Neuronal stem cell (in vitro differentiated cells): ENCODE measurements at regions not wholly inside any gene's neighbourhood (a gene's known extent, or its start where the extent isn't known, plus 50 kb on each side); places are given as distances from the start of the nearest gene placed in this dataset.
A peak's percentile ranks its signal among the peaks of the same experiment; 100 is the strongest.

Experiments used
- DNase-seq: peaks from one replicate; pipeline ENCODE4 v3.0.0-alpha.2; 2013; ENCODE audit warnings: low spot score
- H2AFZ ChIP-seq: one replicate; pipeline ENCODE4 v1.6.1; 2013; ENCODE audit warnings: mild to moderate bottlenecking, low read length, inconsistent platforms
- H2AK5ac ChIP-seq: 2 replicates; pipeline ENCODE4 v1.6.1; 2013; ENCODE audit warnings: low read depth, mild to moderate bottlenecking, inconsistent platforms, low read length, moderate library complexity, mixed read lengths
- H2BK120ac ChIP-seq: 2 replicates; pipeline ENCODE4 v1.6.1; 2013; ENCODE audit warnings: low read depth, mild to moderate bottlenecking, inconsistent platforms, low read length, moderate library complexity, mixed read lengths
- H2BK12ac ChIP-seq: one replicate; pipeline ENCODE4 v1.6.1; 2013; ENCODE audit warnings: low read length, inconsistent platforms
- H2BK15ac ChIP-seq: 2 replicates; pipeline ENCODE4 v1.6.1; 2013; ENCODE audit warnings: mild to moderate bottlenecking, low read length, inconsistent platforms, mixed read lengths
- H2BK5ac ChIP-seq: one replicate; pipeline ENCODE4 v1.6.1; 2013; ENCODE audit warnings: inconsistent platforms, mild to moderate bottlenecking, low read length, moderate library complexity
- H3K14ac ChIP-seq: one replicate; pipeline ENCODE4 v1.6.1; 2013; ENCODE audit warnings: low read length, inconsistent platforms
- H3K18ac ChIP-seq: 2 replicates; pipeline ENCODE4 v1.6.1; 2013; ENCODE audit warnings: low read length, inconsistent platforms
- H3K23ac ChIP-seq: 2 replicates; pipeline ENCODE4 v1.6.1; 2013; ENCODE audit warnings: low read depth, mild to moderate bottlenecking, mixed read lengths, low read length, inconsistent platforms; ENCODE audit not compliant: poor library complexity
- H3K27ac ChIP-seq: replicated peaks from 3 replicates; pipeline ENCODE4 v1.5.1; 2013; ENCODE audit warnings: low read length, inconsistent platforms
- H3K27me3 ChIP-seq, 3 experiments: 2 replicates each; pipeline ENCODE4 v1.6.1; 2013; ENCODE audit warnings: low read length in 3 of 3, mild to moderate bottlenecking in 2 of 3, inconsistent platforms in 1 of 3, low read depth in 1 of 3, mixed read lengths in 1 of 3, moderate library complexity in 1 of 3; ENCODE audit not compliant: control insufficient read depth in 3 of 3, insufficient read depth in 3 of 3
- H3K36me3 ChIP-seq, 2 donors: replicated peaks in 1 of 2; 2 replicates each; pipeline ENCODE4 v1.6.1; 2013; ENCODE audit warnings: low read length in 2 of 2; ENCODE audit not compliant: control insufficient read depth in 2 of 2, insufficient read depth in 2 of 2
- H3K4ac ChIP-seq: 2 replicates; pipeline ENCODE4 v1.6.1; 2013; ENCODE audit warnings: inconsistent platforms, mild to moderate bottlenecking, low read length, moderate library complexity
- H3K4me1 ChIP-seq, 2 donors: 1 replicate in 1 of 2; 2 replicates in 1 of 2; pipeline ENCODE4 v1.6.1; 2013; ENCODE audit warnings: low read length in 2 of 2, low read depth in 1 of 2; ENCODE audit not compliant: control insufficient read depth in 2 of 2, insufficient read depth in 1 of 2
- H3K4me2 ChIP-seq: one replicate; pipeline ENCODE4 v1.6.1; 2013; ENCODE audit warnings: mild to moderate bottlenecking, low read length, inconsistent platforms; ENCODE audit not compliant: insufficient read depth, poor library complexity, severe bottlenecking
- H3K4me3 ChIP-seq, 2 donors: 2 replicates each; pipeline ENCODE4 v1.5.1; 2013; ENCODE audit warnings: low read length in 2 of 2, mild to moderate bottlenecking in 2 of 2, inconsistent platforms in 1 of 2, moderate library complexity in 1 of 2
- H3K79me1 ChIP-seq: one replicate; pipeline ENCODE4 v1.6.1; 2013; ENCODE audit warnings: low read depth, mild to moderate bottlenecking, inconsistent platforms, low read length, moderate library complexity
- H3K9ac ChIP-seq: one replicate; pipeline ENCODE4 v1.6.1; 2013; ENCODE audit warnings: mild to moderate bottlenecking, low read depth, low read length, inconsistent platforms; ENCODE audit not compliant: poor library complexity
- H3K9me3 ChIP-seq, 2 donors: replicated peaks in 1 of 2; 2 replicates each; pipeline versions ENCODE3 to v1.6.1; 2013; ENCODE audit warnings: low read length in 2 of 2, mild to moderate bottlenecking in 2 of 2, inconsistent platforms in 1 of 2, low read depth in 1 of 2, mixed read lengths in 1 of 2, moderate library complexity in 1 of 2; ENCODE audit not compliant: control insufficient read depth in 2 of 2, insufficient read depth in 1 of 2
- H4K8ac ChIP-seq: one replicate; pipeline ENCODE4 v1.6.1; 2013; ENCODE audit warnings: low read depth, mild to moderate bottlenecking, inconsistent platforms, low read length, moderate library complexity
- H4K91ac ChIP-seq: one replicate; pipeline ENCODE4 v1.6.1; 2013; ENCODE audit warnings: low read length, low read depth, mild to moderate bottlenecking, inconsistent platforms; ENCODE audit not compliant: poor library complexity
- WGBS, 2 donors: extraction: QIAGEN DNeasy Blood & Tissue Kit; methylation state at CpG; one replicate each; pipeline ENCODE4 v1.1.7; 2013; ENCODE audit warnings: missing lambda C conversion rate in 2 of 2, mixed read lengths in 1 of 2; ENCODE audit not compliant: insufficient read length in 2 of 2, insufficient replicate concordance in 1 of 2; ENCODE audit errors: extremely low coverage in 2 of 2; 5-methylcytosine and 5-hydroxymethylcytosine counted together

DNA sequence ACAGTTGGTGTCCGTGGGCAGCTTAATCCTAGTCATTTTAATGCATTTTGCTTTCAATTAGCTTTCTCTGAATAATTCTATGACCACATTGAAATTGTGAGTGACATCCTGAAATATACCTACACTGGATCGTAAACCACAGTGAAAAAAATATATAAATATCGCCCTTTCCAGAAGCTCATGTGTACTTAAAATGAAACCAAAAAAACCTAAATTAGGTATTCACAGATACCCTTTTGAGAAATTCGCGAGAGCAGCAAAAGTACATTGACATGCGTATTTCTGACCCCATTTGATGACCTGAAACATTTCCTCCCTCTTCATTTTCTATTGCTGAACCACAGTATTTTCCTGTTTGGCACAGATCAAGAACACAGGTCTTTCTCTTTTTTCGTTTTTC, 253.8 kb downstream of the LTN1 start:
- Histone ChIP-seq H3K18ac (no peak overlapping the region), H3K36me3 (no peaks in the 10 kb centered on the region), H3K4ac (no peak overlapping the region), H3K9me3 (no peaks in the 10 kb centered on the region), H3K14ac (no peak overlapping the region), H3K9ac (no peak overlapping the region), H4K91ac (no peak overlapping the region), H3K27ac (no peak overlapping the region), H3K4me1 (peaks cover 0 to 5% of the 10 kb centered on the region in 2 donors), H3K4me3 (no peak overlapping the region), H3K4me2 (no peak overlapping the region), H2BK5ac (no peak overlapping the region), H2BK12ac (no peak overlapping the region), H3K27me3 (no peaks in the 10 kb centered on the region), H2AFZ (no peak overlapping the region), H2AK5ac (no peak overlapping the region), H3K79me1 (no peaks in the 10 kb centered on the region), H2BK120ac (no peak overlapping the region), H2BK15ac (no peak overlapping the region), H4K8ac (no peak overlapping the region), H3K23ac (no peak overlapping the region)
- WGBS, 2 donors = no CpG with 5 or more reads among the region's 7 CpGs
- DNase-seq = no peak

DNA sequence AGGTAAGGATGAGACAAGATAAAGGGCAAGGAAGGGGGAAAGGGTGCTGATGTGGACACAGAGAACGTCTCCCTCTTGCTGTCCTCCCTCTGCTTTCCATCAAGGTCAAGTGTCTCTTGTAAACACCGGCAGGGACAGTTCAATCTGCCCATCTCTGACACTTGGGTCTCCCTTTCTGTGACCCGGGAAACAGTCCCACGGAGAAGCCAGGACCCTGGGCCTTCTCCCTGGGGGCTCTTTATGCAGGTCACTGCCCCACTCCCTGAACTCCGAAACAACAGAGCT, 254.3 kb downstream of the LTN1 start:
- H2AFZ ChIP-seq = peak overlapping the region; percentile 45
- H3K27me3 ChIP-seq = no peaks in the 10 kb centered on the region
- no peak overlapping the region for H3K14ac ChIP-seq
- no peak for DNase-seq
- H3K4me3 ChIP-seq = no peak overlapping the region
- H2AK5ac ChIP-seq = no peak overlapping the region
- WGBS, 2 donors = no CpG with 5 or more reads among the region's 5 CpGs
- no peak overlapping the region for H4K8ac ChIP-seq
- no peak overlapping the region for H3K4me2 ChIP-seq
- peaks cover 0 to 5% of the 10 kb centered on the region in 2 donors for H3K4me1 ChIP-seq
- H4K91ac ChIP-seq = no peak overlapping the region
- no peaks in the 10 kb centered on the region for H3K79me1 ChIP-seq
- H2BK15ac ChIP-seq = no peak overlapping the region
- H3K27ac ChIP-seq = no peak overlapping the region
- H3K36me3 ChIP-seq = no peaks in the 10 kb centered on the region
- H3K23ac ChIP-seq = no peak overlapping the region
- H3K18ac ChIP-seq = peak overlapping the region; percentile 27
- H3K9me3 ChIP-seq = no peaks in the 10 kb centered on the region
- H2BK5ac ChIP-seq = no peak overlapping the region
- H2BK12ac ChIP-seq = no peak overlapping the region
- no peak overlapping the region for H3K4ac ChIP-seq
- no peak overlapping the region for H2BK120ac ChIP-seq
- H3K9ac ChIP-seq = no peak overlapping the region

DNA sequence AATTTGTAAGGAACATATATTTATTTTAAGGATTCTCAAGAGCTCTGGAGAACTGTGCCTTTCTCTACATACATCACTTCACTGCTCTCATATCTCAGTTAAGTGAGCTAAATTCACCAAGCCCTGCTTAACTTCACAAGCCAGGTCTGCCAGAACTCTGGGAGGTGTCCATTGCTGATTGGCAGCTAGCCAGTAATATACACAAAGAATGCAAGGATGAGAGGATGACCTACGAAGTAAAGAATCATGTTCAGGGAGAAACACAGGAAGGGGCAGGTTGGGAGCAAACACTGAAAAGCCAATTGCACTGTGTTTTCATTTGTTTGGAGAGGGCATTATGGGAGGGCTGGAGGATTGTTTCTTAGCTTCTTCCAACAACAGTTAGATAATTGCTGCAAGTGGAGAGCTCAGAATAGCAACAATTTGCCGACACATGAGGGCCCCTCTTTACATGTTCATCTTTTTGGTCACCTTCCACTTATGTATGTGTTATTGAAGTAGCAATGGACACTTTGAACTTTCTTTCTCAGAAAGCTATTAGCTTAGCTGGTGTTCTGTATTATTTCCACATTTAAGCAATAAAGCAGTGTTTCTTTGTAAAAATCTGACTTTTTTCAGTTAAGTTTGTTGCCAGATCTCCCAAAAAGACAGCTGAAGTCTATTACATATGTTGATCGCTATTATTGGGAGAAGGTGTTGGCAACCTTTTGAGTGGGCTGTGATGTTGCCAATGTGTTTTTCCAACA, 254.8 kb downstream of the LTN1 start:
- Histone ChIP-seq H4K91ac (no peak overlapping the region), H3K4me3 (no peak overlapping the region), H2BK12ac (no peak overlapping the region), H3K9ac (no peak overlapping the region), H3K9me3 (no peaks in the 10 kb centered on the region), H3K18ac (no peak overlapping the region), H2BK120ac (no peak overlapping the region), H3K79me1 (no peaks in the 10 kb centered on the region), H2BK5ac (no peak overlapping the region), H3K36me3 (no peaks in the 10 kb centered on the region), H3K27ac (no peak overlapping the region), H4K8ac (no peak overlapping the region), H3K23ac (no peak overlapping the region), H3K4ac (no peak overlapping the region), H3K27me3 (no peaks in the 10 kb centered on the region), H3K14ac (no peak overlapping the region), H2BK15ac (no peak overlapping the region), H2AK5ac (no peak overlapping the region), H2AFZ (no peak overlapping the region), H3K4me1 (peaks cover 0 to 5% of the 10 kb centered on the region in 2 donors), H3K4me2 (no peak overlapping the region)
- no peak for DNase-seq
- WGBS, 2 donors = no CpG with 5 or more reads among the region's 3 CpGs

- Histone ChIP-seq H3K9me3 (no peaks in the 10 kb centered on the region), H3K9ac (no peak overlapping the region), H2BK5ac (no peak overlapping the region), H3K23ac (no peak overlapping the region), H3K4me2 (no peak overlapping the region), H3K4me1 (peaks cover 0 to 5% of the 10 kb centered on the region in 2 donors), H2AK5ac (no peak overlapping the region), H4K8ac (no peak overlapping the region), H2BK120ac (no peak overlapping the region), H3K18ac (no peak overlapping the region), H3K14ac (no peak overlapping the region), H4K91ac (no peak overlapping the region), H3K27me3 (no peaks in the 10 kb centered on the region), H3K4ac (no peak overlapping the region), H3K36me3 (no peaks in the 10 kb centered on the region), H3K79me1 (no peaks in the 10 kb centered on the region), H3K4me3 (no peak overlapping the region), H2AFZ (no peak overlapping the region), H2BK15ac (no peak overlapping the region), H2BK12ac (no peak overlapping the region), H3K27ac (no peak overlapping the region)
- no peak for DNase-seq
- WGBS, 2 donors = no CpG with 5 or more reads among the region's 4 CpGs
Observed at GRCh38 chr21:28734522-28735175, 258.0 kb downstream of the LTN1 start.
